ENCODE measurements at regions not wholly inside any gene's neighbourhood (a gene's known extent, or its start where the extent isn't known, plus 50 kb on each side); places are given as distances from the start of the nearest gene placed in this dataset.

GRCh38 chr4:159538556-159538955 is 435.7 kb downstream of the RAPGEF2 start:
- DNase-seq (ENCODE audit: low spot score): no peak

GRCh38 chr4:159540038-159540437 is 437.2 kb downstream of the RAPGEF2 start:
- no peak for DNase-seq (ENCODE audit: low spot score)
- in situ Hi-C loops (cut with MboI; ENCODE audit: low sequenced_read_pairs, unreplicated experiment): no loop called here
- TF ChIP-seq CTCF (IDR thresholded peaks at IDR 0.05; ENCODE audit: borderline replicate concordance, control extremely low read depth, extremely low read depth, insufficient read depth, missing control alignments): no peak

More at GRCh38 chr4:159538556-159538955, 435.7 kb downstream of the RAPGEF2 start:
- TF ChIP-seq CTCF (IDR thresholded peaks at IDR 0.05; ENCODE audit: borderline replicate concordance, control extremely low read depth, extremely low read depth, insufficient read depth, missing control alignments): no peak
- in situ Hi-C loops (cut with MboI; ENCODE audit: low sequenced_read_pairs, unreplicated experiment): no loop called here

- DNase-seq (ENCODE audit: low spot score): no peak
- TF ChIP-seq CTCF (IDR thresholded peaks at IDR 0.05; ENCODE audit: borderline replicate concordance, control extremely low read depth, extremely low read depth, insufficient read depth, missing control alignments): no peak
- in situ Hi-C loops (cut with MboI; ENCODE audit: low sequenced_read_pairs, unreplicated experiment): no loop called here
These were observed 437.6 kb downstream of the RAPGEF2 start for GRCh38 chr4:159540501-159540900.

- no peak for TF ChIP-seq CTCF (IDR thresholded peaks at IDR 0.05; ENCODE audit: borderline replicate concordance, control extremely low read depth, extremely low read depth, insufficient read depth, missing control alignments)
- in situ Hi-C loops (cut with MboI; ENCODE audit: low sequenced_read_pairs, unreplicated experiment): no loop called here
- no peak for DNase-seq (ENCODE audit: low spot score)
These were observed 438.3 kb downstream of the RAPGEF2 start for GRCh38 chr4:159541143-159541542.

GRCh38 chr4:159542296-159542695 is 439.4 kb downstream of the RAPGEF2 start:
- no peak for TF ChIP-seq CTCF (IDR thresholded peaks at IDR 0.05; ENCODE audit: borderline replicate concordance, control extremely low read depth, extremely low read depth, insufficient read depth, missing control alignments)
- in situ Hi-C loops (cut with MboI; ENCODE audit: low sequenced_read_pairs, unreplicated experiment): no loop called here
- no peak for DNase-seq (ENCODE audit: low spot score)

- DNase-seq (ENCODE audit: low spot score): no peak
- no peak for TF ChIP-seq CTCF (IDR thresholded peaks at IDR 0.05; ENCODE audit: borderline replicate concordance, control extremely low read depth, extremely low read depth, insufficient read depth, missing control alignments)
- in situ Hi-C loops (cut with MboI; ENCODE audit: low sequenced_read_pairs, unreplicated experiment): no loop called here
These were observed 441.0 kb downstream of the RAPGEF2 start for GRCh38 chr4:159543831-159544230.

DNA sequence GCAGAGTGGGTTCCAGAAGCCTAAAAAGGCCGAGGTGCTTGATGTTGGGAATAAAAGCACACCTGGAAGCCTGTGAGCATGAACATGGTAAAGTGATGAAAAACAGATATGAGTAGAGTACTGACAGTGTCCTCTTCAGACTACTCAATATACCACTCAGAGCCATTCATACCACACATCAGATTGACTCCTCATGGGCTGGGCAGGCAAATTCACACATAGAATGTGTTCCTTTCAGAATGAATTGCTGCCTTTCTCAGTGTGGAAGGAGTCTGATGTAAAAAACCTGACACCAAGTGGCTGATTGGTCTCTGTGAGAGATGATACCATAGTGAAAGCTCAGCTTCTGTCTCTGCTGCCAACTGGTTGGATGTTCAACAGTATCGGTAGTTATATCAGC is 442.7 kb downstream of the RAPGEF2 start:
- no peak for DNase-seq (ENCODE audit: low spot score)
- in situ Hi-C loops (cut with MboI; ENCODE audit: low sequenced_read_pairs, unreplicated experiment): no loop called here
- TF ChIP-seq CTCF (IDR thresholded peaks at IDR 0.05; ENCODE audit: borderline replicate concordance, control extremely low read depth, extremely low read depth, insufficient read depth, missing control alignments): no peak

All from GM13976 (cell line).